Progenitor cell of endocrine pancreas (in vitro differentiated cells): ENCODE measurements at regions not wholly inside any gene's neighbourhood (a gene's known extent, or its start where the extent isn't known, plus 50 kb on each side); places are given as distances from the start of the nearest gene placed in this dataset.
A peak's percentile ranks its signal among the peaks of the same experiment; 100 is the strongest.

ENCODE experiments used
- DNase-seq: peaks from one replicate; pipeline ENCODE4 v3.0.0; 2021; ENCODE audit warnings: low spot score; ENCODE audit not compliant: unreplicated experiment
- H3K27ac Mint-ChIP-seq: 2 replicates; pipeline ENCODE4 v1.8.0; 2021; ENCODE audit warnings: mild to moderate bottlenecking, moderate library complexity, mixed read lengths
- H3K27me3 Mint-ChIP-seq: 2 replicates; pipeline ENCODE4 v1.8.0; 2021; ENCODE audit warnings: mixed read lengths
- H3K36me3 Mint-ChIP-seq: 2 replicates; pipeline ENCODE4 v1.8.0; 2022; ENCODE audit warnings: mixed read lengths; ENCODE audit not compliant: insufficient read depth
- H3K4me1 Mint-ChIP-seq: 2 replicates; pipeline ENCODE4 v1.8.0; 2021; ENCODE audit warnings: low read depth, mixed read lengths
- H3K4me3 Mint-ChIP-seq: 2 replicates; pipeline ENCODE4 v1.8.0; 2021; ENCODE audit warnings: low read depth, mild to moderate bottlenecking, moderate library complexity, mixed read lengths
- H3K9me3 Mint-ChIP-seq: 2 replicates; pipeline ENCODE4 v1.8.0; 2021; ENCODE audit warnings: low read depth, mixed read lengths
- TF ChIP-seq, protein P1 (sequence below): fragments of 200-600 bp; sonication (generic); IDR thresholded peaks from one replicate; pipeline ENCODE4 v1.5.0; 2021; ENCODE audit warnings: antibody characterized with exemption, mild to moderate bottlenecking; ENCODE audit not compliant: unreplicated experiment

DNA sequence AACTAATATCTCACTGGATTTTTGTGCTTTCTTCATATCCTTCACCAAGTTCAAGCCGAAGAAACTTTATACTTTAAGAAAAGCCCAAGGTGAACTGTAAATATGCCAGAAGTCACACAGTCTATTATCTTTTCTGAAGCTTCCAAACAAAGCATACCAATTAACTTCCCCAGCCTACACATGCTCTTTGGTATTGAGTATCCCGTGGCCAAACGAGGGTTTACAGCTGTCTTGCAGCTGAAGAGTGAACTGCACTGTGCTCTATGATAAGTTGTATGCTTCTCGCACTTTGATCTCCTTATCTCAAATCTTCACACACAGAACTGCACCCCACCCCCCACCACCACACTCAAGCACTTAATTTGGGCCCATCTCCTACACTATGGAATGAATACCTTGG, 215.6 kb upstream of the VEPH1 start:
- H3K4me3 Mint-ChIP-seq: no peak overlapping the region
- no peak overlapping the region for H3K27ac Mint-ChIP-seq
- H3K9me3 Mint-ChIP-seq: peaks cover 23% of the 10 kb centered on the region
- TF ChIP-seq, protein P1, sequence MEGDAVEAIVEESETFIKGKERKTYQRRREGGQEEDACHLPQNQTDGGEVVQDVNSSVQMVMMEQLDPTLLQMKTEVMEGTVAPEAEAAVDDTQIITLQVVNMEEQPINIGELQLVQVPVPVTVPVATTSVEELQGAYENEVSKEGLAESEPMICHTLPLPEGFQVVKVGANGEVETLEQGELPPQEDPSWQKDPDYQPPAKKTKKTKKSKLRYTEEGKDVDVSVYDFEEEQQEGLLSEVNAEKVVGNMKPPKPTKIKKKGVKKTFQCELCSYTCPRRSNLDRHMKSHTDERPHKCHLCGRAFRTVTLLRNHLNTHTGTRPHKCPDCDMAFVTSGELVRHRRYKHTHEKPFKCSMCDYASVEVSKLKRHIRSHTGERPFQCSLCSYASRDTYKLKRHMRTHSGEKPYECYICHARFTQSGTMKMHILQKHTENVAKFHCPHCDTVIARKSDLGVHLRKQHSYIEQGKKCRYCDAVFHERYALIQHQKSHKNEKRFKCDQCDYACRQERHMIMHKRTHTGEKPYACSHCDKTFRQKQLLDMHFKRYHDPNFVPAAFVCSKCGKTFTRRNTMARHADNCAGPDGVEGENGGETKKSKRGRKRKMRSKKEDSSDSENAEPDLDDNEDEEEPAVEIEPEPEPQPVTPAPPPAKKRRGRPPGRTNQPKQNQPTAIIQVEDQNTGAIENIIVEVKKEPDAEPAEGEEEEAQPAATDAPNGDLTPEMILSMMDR: no peak
- no peaks in the 10 kb centered on the region for H3K27me3 Mint-ChIP-seq
- no peak for DNase-seq
- H3K36me3 Mint-ChIP-seq: peaks cover 1% of the 10 kb centered on the region
- H3K4me1 Mint-ChIP-seq: peaks cover 3% of the 10 kb centered on the region

DNA sequence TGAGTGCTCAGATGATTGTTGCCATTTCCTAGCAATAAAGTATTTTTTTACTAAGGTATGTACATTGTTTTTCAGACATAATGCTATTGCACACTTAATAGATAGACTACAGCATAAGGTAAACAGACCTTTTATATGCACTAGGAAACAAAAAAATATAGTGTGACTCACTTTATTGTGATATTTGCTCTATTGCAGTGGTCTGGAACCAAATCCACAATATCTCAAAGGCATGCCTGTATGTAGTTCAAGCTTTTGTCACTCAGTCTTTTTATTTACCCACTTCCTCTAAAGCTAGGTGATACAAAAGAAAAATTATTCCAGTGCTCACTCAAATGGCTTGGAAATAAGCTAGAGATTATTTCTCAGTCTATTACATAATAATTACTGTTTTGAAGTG, 209.9 kb upstream of the VEPH1 start:
- no peaks in the 10 kb centered on the region for H3K4me1 Mint-ChIP-seq
- H3K9me3 Mint-ChIP-seq: peaks cover 10% of the 10 kb centered on the region
- no peak overlapping the region for H3K4me3 Mint-ChIP-seq
- H3K36me3 Mint-ChIP-seq: no peaks in the 10 kb centered on the region
- H3K27ac Mint-ChIP-seq: no peak overlapping the region
- H3K27me3 Mint-ChIP-seq: no peaks in the 10 kb centered on the region
- no peak for DNase-seq
- TF ChIP-seq, protein P1: no peak

DNA sequence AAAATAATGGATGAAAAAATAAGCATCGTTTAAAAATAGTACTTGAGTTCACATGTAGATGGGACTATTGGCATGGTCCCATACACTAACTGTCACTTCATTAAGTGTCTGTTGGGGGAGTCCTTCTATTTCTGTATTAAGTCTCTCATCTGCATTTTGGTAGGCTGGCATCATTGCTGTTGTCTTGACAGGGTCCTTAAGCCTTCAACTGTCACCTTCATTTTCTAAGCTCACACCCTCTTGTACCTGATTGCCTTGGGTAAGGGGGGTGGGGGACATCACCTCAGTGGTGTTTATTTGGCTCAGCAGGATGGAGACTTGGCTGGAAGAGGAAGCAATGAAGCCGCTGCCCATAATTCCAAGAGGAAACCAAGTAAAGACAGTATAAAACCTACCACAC, 202.0 kb upstream of the VEPH1 start:
- H3K4me1 Mint-ChIP-seq: peaks cover 3% of the 10 kb centered on the region
- no peaks in the 10 kb centered on the region for H3K27me3 Mint-ChIP-seq
- no peak overlapping the region for H3K4me3 Mint-ChIP-seq
- H3K9me3 Mint-ChIP-seq: peaks cover 11% of the 10 kb centered on the region
- H3K36me3 Mint-ChIP-seq: no peaks in the 10 kb centered on the region
- no peak overlapping the region for H3K27ac Mint-ChIP-seq
- no peak for DNase-seq
- TF ChIP-seq, protein P1: no peak

DNA sequence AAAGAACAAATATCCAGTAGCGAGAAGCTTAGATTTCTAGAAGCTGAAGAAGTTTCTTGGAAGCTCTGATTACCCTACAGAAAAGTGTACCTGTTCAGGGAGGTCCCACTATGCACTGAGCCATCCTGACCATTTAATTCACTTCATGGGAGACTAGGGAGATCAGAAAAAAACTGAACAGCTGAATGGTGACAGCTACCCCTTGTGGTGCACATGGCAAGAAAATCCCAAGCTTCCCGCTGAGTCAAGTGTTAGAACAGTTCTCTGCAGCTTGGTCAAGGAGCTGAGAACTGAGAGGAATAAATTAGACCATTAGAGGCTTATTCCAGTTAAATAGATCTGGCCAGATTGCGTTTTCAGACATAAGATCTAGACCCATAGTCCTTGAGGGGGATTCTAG, 197.2 kb upstream of the VEPH1 start:
- no peaks in the 10 kb centered on the region for H3K27me3 Mint-ChIP-seq
- H3K4me1 Mint-ChIP-seq: peaks cover 1% of the 10 kb centered on the region
- no peak overlapping the region for H3K4me3 Mint-ChIP-seq
- TF ChIP-seq, protein P1: peak; percentile 18
- H3K9me3 Mint-ChIP-seq: no peaks in the 10 kb centered on the region
- no peak for DNase-seq
- no peak overlapping the region for H3K27ac Mint-ChIP-seq
- no peaks in the 10 kb centered on the region for H3K36me3 Mint-ChIP-seq

DNA sequence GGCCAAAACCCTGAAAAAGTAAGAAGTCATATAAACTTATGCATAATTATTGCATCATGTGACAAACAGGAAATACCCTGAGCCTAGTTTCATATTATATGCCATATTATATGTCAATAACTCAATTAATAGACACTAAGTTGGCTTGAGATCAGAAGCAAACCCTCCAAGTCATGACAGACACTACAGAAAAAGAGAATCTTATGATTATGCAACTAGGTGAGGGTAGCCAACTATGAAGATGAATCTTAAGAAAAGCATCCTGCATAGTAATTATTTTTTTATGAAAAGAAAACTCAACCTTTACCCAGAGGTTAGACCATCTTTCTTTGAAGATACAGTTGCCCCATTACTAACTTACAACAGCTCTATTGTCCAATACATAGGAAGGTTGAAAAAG, 192.4 kb upstream of the VEPH1 start:
- TF ChIP-seq, protein P1: no peak
- Mint-ChIP-seq H3K36me3 (no peaks in the 10 kb centered on the region), H3K27ac (no peak overlapping the region), H3K4me1 (no peaks in the 10 kb centered on the region), H3K4me3 (no peak overlapping the region), H3K9me3 (no peaks in the 10 kb centered on the region), H3K27me3 (no peaks in the 10 kb centered on the region)
- no peak for DNase-seq

DNA sequence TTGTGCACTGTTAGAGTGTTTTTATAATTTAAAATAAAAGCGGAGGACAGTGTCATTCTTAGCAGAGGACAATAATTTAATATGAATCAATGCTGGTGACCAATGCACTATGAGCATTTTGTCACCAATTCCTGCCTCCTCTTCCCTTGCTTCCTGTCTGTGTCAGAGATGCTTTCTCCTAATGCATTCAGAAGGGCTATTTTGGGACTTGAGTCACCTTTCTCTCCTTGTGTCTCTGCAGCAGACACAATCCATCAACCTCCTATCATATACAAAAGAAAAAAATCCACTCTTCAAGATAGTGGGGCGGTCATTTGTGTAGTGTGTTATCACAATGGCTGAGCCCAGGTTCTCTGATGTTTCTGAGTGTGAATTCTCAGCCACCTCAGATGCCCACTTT, 191.9 kb upstream of the VEPH1 start:
- Mint-ChIP-seq H3K9me3 (no peaks in the 10 kb centered on the region), H3K27ac (no peak overlapping the region), H3K27me3 (no peaks in the 10 kb centered on the region), H3K36me3 (no peaks in the 10 kb centered on the region), H3K4me1 (no peaks in the 10 kb centered on the region), H3K4me3 (no peak overlapping the region)
- no peak for DNase-seq
- TF ChIP-seq, protein P1: no peak
